Neural progenitor cell (in vitro differentiated cells): ENCODE measurements at regions not wholly inside any gene's neighbourhood (a gene's known extent, or its start where the extent isn't known, plus 50 kb on each side); places are given as distances from the start of the nearest gene placed in this dataset.

Source experiments
- DNase-seq: peaks from one replicate; pipeline ENCODE4 v3.0.0-alpha.2; 2016; ENCODE audit warnings: low spot score
- H2AFZ ChIP-seq: fragments of 200-600 bp; sonication (generic); replicated peaks from 2 replicates; pipeline ENCODE4 v1.6.1; 2016; ENCODE audit warnings: antibody characterized with exemption
- H3F3A ChIP-seq: fragments of 200-600 bp; sonication (generic); 2 replicates; pipeline ENCODE4 v1.6.1; 2016; ENCODE audit warnings: antibody characterized with exemption, low read depth
- H3K27ac ChIP-seq: fragments of 200-600 bp; sonication (generic); 2 replicates; pipeline ENCODE4 v1.5.1; 2016; ENCODE audit warnings: mild to moderate bottlenecking
- H3K27me3 ChIP-seq: fragments of 200-600 bp; sonication (generic); 2 replicates; pipeline ENCODE4 v1.6.1; 2016; ENCODE audit warnings: mild to moderate bottlenecking, moderate library complexity
- H3K36me3 ChIP-seq: fragments of 200-600 bp; sonication (generic); 2 replicates; pipeline ENCODE4 v1.5.1; 2016
- H3K4me1 ChIP-seq: fragments of 200-600 bp; sonication (generic); 2 replicates; pipeline ENCODE4 v1.6.1; 2016; ENCODE audit warnings: mixed run types
- H3K4me2 ChIP-seq: fragments of 200-600 bp; sonication (generic); 2 replicates; pipeline ENCODE4 v1.6.1; 2016
- H3K4me3 ChIP-seq: fragments of 200-600 bp; sonication (generic); 2 replicates; pipeline ENCODE4 v1.5.1; 2016
- H3K79me2 ChIP-seq: fragments of 200-600 bp; sonication (generic); 2 replicates; pipeline ENCODE4 v1.6.1; 2016; ENCODE audit warnings: low read depth
- H3K9ac ChIP-seq: fragments of 200-600 bp; sonication (generic); 2 replicates; pipeline ENCODE4 v1.6.1; 2016
- H3K9me3 ChIP-seq: fragments of 200-600 bp; sonication (generic); 2 replicates; pipeline ENCODE4 v1.5.1; 2016; ENCODE audit warnings: low read depth
- H4K20me1 ChIP-seq: fragments of 200-600 bp; sonication (generic); 2 replicates; pipeline ENCODE4 v1.6.1; 2016; ENCODE audit warnings: low read depth
- H3K27ac Mint-ChIP-seq: 3 replicates; pipeline ENCODE4 v1.8.0; 2021; ENCODE audit warnings: mixed read lengths
- H3K27me3 Mint-ChIP-seq: 2 replicates; pipeline ENCODE4 v1.8.0; 2022; ENCODE audit warnings: low read depth, mild to moderate bottlenecking, inconsistent platforms, moderate library complexity, mixed read lengths; ENCODE audit not compliant: insufficient read depth
- H3K36me3 Mint-ChIP-seq: 3 replicates; pipeline ENCODE4 v1.8.0; 2021; ENCODE audit warnings: mixed read lengths
- H3K4me1 Mint-ChIP-seq: 3 replicates; pipeline ENCODE4 v1.8.0; 2021; ENCODE audit warnings: mixed read lengths
- H3K4me3 Mint-ChIP-seq: 3 replicates; pipeline ENCODE4 v1.8.0; 2021; ENCODE audit warnings: mild to moderate bottlenecking, moderate library complexity, mixed read lengths
- H3K9me3 Mint-ChIP-seq: 3 replicates; pipeline ENCODE4 v1.8.0; 2020; ENCODE audit warnings: mixed read lengths
- CTCF ChIP-seq: fragments of 200-600 bp; sonication (generic); IDR thresholded peaks from 2 replicates; pipeline ENCODE4 v1.5.1; 2017; ENCODE audit warnings: antibody characterized with exemption, mild to moderate bottlenecking
- EZH2 ChIP-seq: fragments of 200-600 bp; sonication (generic); IDR thresholded peaks from 2 replicates; pipeline ENCODE4 v1.6.1; 2017; ENCODE audit warnings: antibody characterized with exemption, mild to moderate bottlenecking, moderate library complexity
- EZH2phosphoT487 ChIP-seq: fragments of 200-600 bp; sonication (generic); IDR thresholded peaks from 2 replicates; pipeline ENCODE4 v1.6.1; 2017; ENCODE audit warnings: antibody characterized with exemption

- H4K20me1 ChIP-seq: no peaks in the 10 kb centered on the region
- Mint-ChIP-seq H3K4me3 (no peak overlapping the region), H3K27ac (no peak overlapping the region), H3K4me1 (peaks cover 11% of the 10 kb centered on the region), H3K9me3 (no peaks in the 10 kb centered on the region), H3K36me3 (no peaks in the 10 kb centered on the region), H3K27me3 (no peaks in the 10 kb centered on the region)
- H3K36me3 ChIP-seq: no peaks in the 10 kb centered on the region
- no peak overlapping the region for H3K4me3 ChIP-seq
- no peak overlapping the region for H2AFZ ChIP-seq
- H3F3A ChIP-seq: peaks cover 48% of the 10 kb centered on the region
- TF ChIP-seq EZH2phosphoT487 (no peak), EZH2 (no peak), CTCF (no peak)
- no peak overlapping the region for H3K9ac ChIP-seq
- H3K4me2 ChIP-seq: no peak overlapping the region
- peaks cover 71% of the 10 kb centered on the region for H3K79me2 ChIP-seq
- H3K27ac ChIP-seq: peak overlapping the region; percentile 42
- H3K27me3 ChIP-seq: no peaks in the 10 kb centered on the region
- H3K9me3 ChIP-seq: no peaks in the 10 kb centered on the region
- H3K4me1 ChIP-seq: peaks cover 15% of the 10 kb centered on the region
- DNase-seq: no peak
Measured at GRCh38 chr4:112767386-112767785, 130.4 kb downstream of the LARP7 start.

GRCh38 chr4:112770114-112770513 lies 133.2 kb downstream of the LARP7 start:
- no peak for TF ChIP-seq CTCF
- TF ChIP-seq EZH2: no peak
- TF ChIP-seq EZH2phosphoT487: no peak

GRCh38 chr4:112775801-112776200 lies 138.9 kb downstream of the LARP7 start:
- no peak overlapping the region for H3K27ac Mint-ChIP-seq
- H3K4me3 Mint-ChIP-seq: no peak overlapping the region
- Histone ChIP-seq H3K4me2 (no peak overlapping the region), H3K9ac (no peak overlapping the region), H3K36me3 (no peaks in the 10 kb centered on the region), H3F3A (peaks cover 8% of the 10 kb centered on the region), H3K4me1 (no peaks in the 10 kb centered on the region), H3K79me2 (peaks cover 9% of the 10 kb centered on the region), H3K27ac (no peak overlapping the region), H3K27me3 (no peaks in the 10 kb centered on the region), H2AFZ (no peak overlapping the region), H3K4me3 (no peak overlapping the region), H4K20me1 (no peaks in the 10 kb centered on the region), H3K9me3 (no peaks in the 10 kb centered on the region)
- no peak for DNase-seq
- H3K36me3 Mint-ChIP-seq: no peaks in the 10 kb centered on the region
- no peaks in the 10 kb centered on the region for H3K4me1 Mint-ChIP-seq
- no peaks in the 10 kb centered on the region for H3K27me3 Mint-ChIP-seq
- H3K9me3 Mint-ChIP-seq: no peaks in the 10 kb centered on the region
- no peak for TF ChIP-seq EZH2
- TF ChIP-seq EZH2phosphoT487: no peak
- no peak for TF ChIP-seq CTCF

More at GRCh38 chr4:112770114-112770513, 133.2 kb downstream of the LARP7 start:
- Mint-ChIP-seq H3K27ac (no peak overlapping the region), H3K36me3 (no peaks in the 10 kb centered on the region), H3K9me3 (no peaks in the 10 kb centered on the region), H3K27me3 (no peaks in the 10 kb centered on the region), H3K4me3 (no peak overlapping the region), H3K4me1 (peaks cover 8% of the 10 kb centered on the region)
- peaks cover 44% of the 10 kb centered on the region for H3K79me2 ChIP-seq
- H3K9me3 ChIP-seq: no peaks in the 10 kb centered on the region
- H3F3A ChIP-seq: peaks cover 39% of the 10 kb centered on the region
- no peak overlapping the region for H3K4me2 ChIP-seq
- H3K9ac ChIP-seq: no peak overlapping the region
- H3K27me3 ChIP-seq: no peaks in the 10 kb centered on the region
- no peak overlapping the region for H2AFZ ChIP-seq
- peaks cover 9% of the 10 kb centered on the region for H3K4me1 ChIP-seq
- no peaks in the 10 kb centered on the region for H3K36me3 ChIP-seq
- no peak overlapping the region for H3K4me3 ChIP-seq
- no peak overlapping the region for H3K27ac ChIP-seq
- no peak for DNase-seq
- no peaks in the 10 kb centered on the region for H4K20me1 ChIP-seq

- TF ChIP-seq EZH2 (no peak), CTCF (no peak), EZH2phosphoT487 (no peak)
Measured at GRCh38 chr4:112776535-112776934, 139.6 kb downstream of the LARP7 start.

More at GRCh38 chr4:112776535-112776934, 139.6 kb downstream of the LARP7 start:
- Histone ChIP-seq H3K36me3 (no peaks in the 10 kb centered on the region), H3K4me2 (no peak overlapping the region), H3K9me3 (no peaks in the 10 kb centered on the region), H2AFZ (no peak overlapping the region), H3F3A (peaks cover 8% of the 10 kb centered on the region), H4K20me1 (no peaks in the 10 kb centered on the region), H3K79me2 (peaks cover 6% of the 10 kb centered on the region), H3K27ac (no peak overlapping the region), H3K4me3 (no peak overlapping the region), H3K27me3 (no peaks in the 10 kb centered on the region), H3K9ac (no peak overlapping the region), H3K4me1 (no peaks in the 10 kb centered on the region)
- DNase-seq: no peak
- H3K27ac Mint-ChIP-seq: no peak overlapping the region
- H3K4me1 Mint-ChIP-seq: no peaks in the 10 kb centered on the region
- H3K9me3 Mint-ChIP-seq: no peaks in the 10 kb centered on the region
- no peak overlapping the region for H3K4me3 Mint-ChIP-seq
- no peaks in the 10 kb centered on the region for H3K36me3 Mint-ChIP-seq
- no peaks in the 10 kb centered on the region for H3K27me3 Mint-ChIP-seq
